ENCODE measurements at regions not wholly inside any gene's neighbourhood (a gene's known extent, or its start where the extent isn't known, plus 50 kb on each side); places are given as distances from the start of the nearest gene placed in this dataset.
"Not testable (repeated sequence)": the region's sequence is repeated elsewhere in the genome, so short reads cannot be mapped to it uniquely, and the experiment has no call there.

GRCh38 chr6:164695896-164696295 lies 613.5 kb downstream of the C6orf118 start:
- DNase-seq (ENCODE audit: low spot score), result no peak

- no peak for DNase-seq (ENCODE audit: low spot score)
Measured at GRCh38 chr6:164694386-164694785, 615.0 kb downstream of the C6orf118 start.

- DNase-seq (ENCODE audit: low spot score), result no peak
Measured at GRCh38 chr6:164693944-164694343, 615.5 kb downstream of the C6orf118 start.

- DNase-seq (ENCODE audit: low spot score), result no peak
Measured at GRCh38 chr6:164692772-164693510, 616.5 kb downstream of the C6orf118 start.

GRCh38 chr6:164690702-164691500 lies 618.5 kb downstream of the C6orf118 start:
- DNase-seq (ENCODE audit: low spot score), result no peak

GRCh38 chr6:164690241-164690640 lies 619.2 kb downstream of the C6orf118 start:
- no peak for DNase-seq (ENCODE audit: low spot score)

- DNase-seq (ENCODE audit: low spot score), result no peak
Measured at GRCh38 chr6:164665328-164665727, 644.1 kb downstream of the C6orf118 start.

GRCh38 chr6:164663634-164664033 lies 645.8 kb downstream of the C6orf118 start:
- no peak for DNase-seq (ENCODE audit: low spot score)

- no peak for DNase-seq (ENCODE audit: low spot score)
Measured at GRCh38 chr6:164661716-164662115, 647.7 kb downstream of the C6orf118 start.

GRCh38 chr6:164660781-164661180 lies 648.6 kb downstream of the C6orf118 start:
- no peak for DNase-seq (ENCODE audit: low spot score)

- DNase-seq (ENCODE audit: low spot score), result no peak
Measured at GRCh38 chr6:164640956-164641355, 668.4 kb downstream of the C6orf118 start.

GRCh38 chr6:164628302-164628931 lies 681.0 kb downstream of the C6orf118 start:
- no peak for DNase-seq (ENCODE audit: low spot score)

- no peak for DNase-seq (ENCODE audit: low spot score)
Measured at GRCh38 chr6:164616917-164617524, 692.4 kb downstream of the C6orf118 start.

- no peak for DNase-seq (ENCODE audit: low spot score)
Measured at GRCh38 chr6:164612751-164613150, 696.7 kb downstream of the C6orf118 start.

- not testable (repeated sequence) for DNase-seq (ENCODE audit: low spot score)
Measured at GRCh38 chr6:164610859-164611258, 698.5 kb downstream of the C6orf118 start.

GRCh38 chr6:164602415-164602814 lies 707.0 kb downstream of the C6orf118 start:
- not testable (repeated sequence) for DNase-seq (ENCODE audit: low spot score)

- DNase-seq (ENCODE audit: low spot score), result no peak
Measured at GRCh38 chr6:164581563-164581962, 727.8 kb downstream of the C6orf118 start.

GRCh38 chr6:164579035-164579434 lies 730.4 kb downstream of the C6orf118 start:
- no peak for DNase-seq (ENCODE audit: low spot score)

- DNase-seq (ENCODE audit: low spot score), result no peak
Measured at GRCh38 chr6:164578616-164579015, 730.8 kb downstream of the C6orf118 start.

GRCh38 chr6:164570801-164571200 lies 738.6 kb downstream of the C6orf118 start:
- no peak for DNase-seq (ENCODE audit: low spot score)

- DNase-seq (ENCODE audit: low spot score), result no peak
Measured at GRCh38 chr6:164569509-164569908, 739.9 kb downstream of the C6orf118 start.

- DNase-seq (ENCODE audit: low spot score), result no peak
Measured at GRCh38 chr6:164563924-164564323, 745.5 kb downstream of the C6orf118 start.

Data from CD4-positive, alpha-beta T cell treated with Interleukin-2 at 100 ng/mL for 4 hours (primary cell).